ENCODE measurements at regions not wholly inside any gene's neighbourhood (a gene's known extent, or its start where the extent isn't known, plus 50 kb on each side); places are given as distances from the start of the nearest gene placed in this dataset.

DNA sequence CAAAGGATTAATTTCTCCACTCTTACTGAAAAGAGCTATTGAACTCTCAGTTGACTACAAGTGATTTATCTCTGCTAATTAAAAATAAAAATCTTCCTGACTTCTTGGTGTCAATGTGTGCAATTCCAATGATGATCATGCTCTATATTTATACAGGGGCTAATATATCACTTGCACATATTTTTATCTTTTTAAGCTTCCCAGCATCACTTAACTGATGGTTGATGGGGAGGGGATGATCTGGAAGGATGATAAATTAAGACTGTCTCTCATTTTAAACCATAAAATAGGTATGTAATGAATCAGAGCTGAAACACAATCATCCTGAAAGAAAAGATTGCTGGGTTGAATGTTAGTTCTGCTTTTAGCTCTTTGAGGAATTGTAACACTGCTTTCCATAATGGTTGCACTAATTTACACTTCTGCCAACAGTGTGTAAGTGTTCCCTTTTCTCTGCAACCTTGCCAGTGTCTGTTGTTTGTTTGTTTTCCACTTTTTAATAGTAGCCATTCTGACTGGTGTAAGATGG, 169.6 kb upstream of the ECI2 start:
- no peaks in the 10 kb centered on the region for H3K9me3 ChIP-seq (replicated peaks; ENCODE audit: control insufficient read depth, insufficient read depth, low read depth, low read length)
- no peak overlapping the region for H3K4me3 ChIP-seq
- no peaks in the 10 kb centered on the region for H3K36me3 ChIP-seq (ENCODE audit: control insufficient read depth, insufficient read depth, low read length)
- H4K20me1 ChIP-seq (replicated peaks; ENCODE audit: control insufficient read depth, insufficient read depth, low read length), result no peaks in the 10 kb centered on the region
- no peaks in the 10 kb centered on the region for H3K9me1 ChIP-seq (ENCODE audit: control insufficient read depth, insufficient read depth, low read length)
- DNase-seq (ENCODE audit: extremely low read depth in 1 of 4, low spot score in 3 of 4) (no peak), FAIRE-seq (no peak), ATAC-seq (no peak)
- no TSS peak for BruUV-seq (replicated peaks)
- no peak for TF ChIP-seq FOXP1 (CRISPR knock-in tag; IDR thresholded peaks at IDR 0.05)
- TF ChIP-seq BRD4 (IDR thresholded peaks at IDR 0.05), result no peak
- TF ChIP-seq SIX5 (IDR thresholded peaks at IDR 0.05; ENCODE audit: borderline replicate concordance in 1 of 2, insufficient read depth in 1 of 2, low read depth in 1 of 2, low read length in 2 of 2), result no peak
- no peak for TF ChIP-seq TAL1 (IDR thresholded peaks at IDR 0.05)
- TF ChIP-seq, protein P1, sequence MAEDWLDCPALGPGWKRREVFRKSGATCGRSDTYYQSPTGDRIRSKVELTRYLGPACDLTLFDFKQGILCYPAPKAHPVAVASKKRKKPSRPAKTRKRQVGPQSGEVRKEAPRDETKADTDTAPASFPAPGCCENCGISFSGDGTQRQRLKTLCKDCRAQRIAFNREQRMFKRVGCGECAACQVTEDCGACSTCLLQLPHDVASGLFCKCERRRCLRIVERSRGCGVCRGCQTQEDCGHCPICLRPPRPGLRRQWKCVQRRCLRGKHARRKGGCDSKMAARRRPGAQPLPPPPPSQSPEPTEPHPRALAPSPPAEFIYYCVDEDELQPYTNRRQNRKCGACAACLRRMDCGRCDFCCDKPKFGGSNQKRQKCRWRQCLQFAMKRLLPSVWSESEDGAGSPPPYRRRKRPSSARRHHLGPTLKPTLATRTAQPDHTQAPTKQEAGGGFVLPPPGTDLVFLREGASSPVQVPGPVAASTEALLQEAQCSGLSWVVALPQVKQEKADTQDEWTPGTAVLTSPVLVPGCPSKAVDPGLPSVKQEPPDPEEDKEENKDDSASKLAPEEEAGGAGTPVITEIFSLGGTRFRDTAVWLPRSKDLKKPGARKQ (CRISPR knock-in tag; IDR thresholded peaks at IDR 0.05), result no peak
- TF ChIP-seq, protein P2, sequence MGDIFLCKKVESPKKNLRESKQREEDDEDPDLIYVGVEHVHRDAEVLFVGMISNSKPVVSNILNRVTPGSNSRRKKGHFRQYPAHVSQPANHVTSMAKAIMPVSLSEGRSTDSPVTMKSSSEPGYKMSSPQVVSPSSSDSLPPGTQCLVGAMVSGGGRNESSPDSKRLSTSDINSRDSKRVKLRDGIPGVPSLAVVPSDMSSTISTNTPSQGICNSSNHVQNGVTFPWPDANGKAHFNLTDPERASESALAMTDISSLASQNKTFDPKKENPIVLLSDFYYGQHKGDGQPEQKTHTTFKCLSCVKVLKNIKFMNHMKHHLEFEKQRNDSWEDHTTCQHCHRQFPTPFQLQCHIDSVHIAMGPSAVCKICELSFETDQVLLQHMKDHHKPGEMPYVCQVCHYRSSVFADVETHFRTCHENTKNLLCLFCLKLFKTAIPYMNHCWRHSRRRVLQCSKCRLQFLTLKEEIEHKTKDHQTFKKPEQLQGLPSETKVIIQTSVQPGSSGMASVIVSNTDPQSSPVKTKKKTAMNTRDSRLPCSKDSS (IDR thresholded peaks at IDR 0.05; ENCODE audit: low read depth, partially characterized antibody), result no peak
- TF ChIP-seq, protein P3, sequence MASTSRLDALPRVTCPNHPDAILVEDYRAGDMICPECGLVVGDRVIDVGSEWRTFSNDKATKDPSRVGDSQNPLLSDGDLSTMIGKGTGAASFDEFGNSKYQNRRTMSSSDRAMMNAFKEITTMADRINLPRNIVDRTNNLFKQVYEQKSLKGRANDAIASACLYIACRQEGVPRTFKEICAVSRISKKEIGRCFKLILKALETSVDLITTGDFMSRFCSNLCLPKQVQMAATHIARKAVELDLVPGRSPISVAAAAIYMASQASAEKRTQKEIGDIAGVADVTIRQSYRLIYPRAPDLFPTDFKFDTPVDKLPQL (IDR thresholded peaks at IDR 0.05; ENCODE audit: extremely low read depth, insufficient read length), result no peak
- TF ChIP-seq, protein P4, sequence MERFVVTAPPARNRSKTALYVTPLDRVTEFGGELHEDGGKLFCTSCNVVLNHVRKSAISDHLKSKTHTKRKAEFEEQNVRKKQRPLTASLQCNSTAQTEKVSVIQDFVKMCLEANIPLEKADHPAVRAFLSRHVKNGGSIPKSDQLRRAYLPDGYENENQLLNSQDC (CRISPR knock-in tag; IDR thresholded peaks at IDR 0.05), result no peak
- TF ChIP-seq, protein P5, sequence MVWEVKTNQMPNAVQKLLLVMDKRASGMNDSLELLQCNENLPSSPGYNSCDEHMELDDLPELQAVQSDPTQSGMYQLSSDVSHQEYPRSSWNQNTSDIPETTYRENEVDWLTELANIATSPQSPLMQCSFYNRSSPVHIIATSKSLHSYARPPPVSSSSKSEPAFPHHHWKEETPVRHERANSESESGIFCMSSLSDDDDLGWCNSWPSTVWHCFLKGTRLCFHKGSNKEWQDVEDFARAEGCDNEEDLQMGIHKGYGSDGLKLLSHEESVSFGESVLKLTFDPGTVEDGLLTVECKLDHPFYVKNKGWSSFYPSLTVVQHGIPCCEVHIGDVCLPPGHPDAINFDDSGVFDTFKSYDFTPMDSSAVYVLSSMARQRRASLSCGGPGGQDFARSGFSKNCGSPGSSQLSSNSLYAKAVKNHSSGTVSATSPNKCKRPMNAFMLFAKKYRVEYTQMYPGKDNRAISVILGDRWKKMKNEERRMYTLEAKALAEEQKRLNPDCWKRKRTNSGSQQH (CRISPR knock-in tag; IDR thresholded peaks at IDR 0.05), result no peak
- TF ChIP-seq NFE2 (IDR thresholded peaks at IDR 0.05; ENCODE audit: low read depth), result no peak
- TF ChIP-seq ZNF23 (CRISPR knock-in tag; IDR thresholded peaks at IDR 0.05), result no peak
- no peak for TF ChIP-seq LARP7 (IDR thresholded peaks at IDR 0.05)
- in situ Hi-C loops (cut with MboI), result no loop called here
- no peaks in the 10 kb centered on the region for H3K4me1 ChIP-seq (replicated peaks in 1 of 2; ENCODE audit: control insufficient read depth in 2 of 2, insufficient read depth in 2 of 2, low read length in 2 of 2)
- H3K27ac ChIP-seq (ENCODE audit: extremely low read depth, low read depth, low read length), result no peak overlapping the region
- no peaks in the 10 kb centered on the region for H3K79me2 ChIP-seq (ENCODE audit: control insufficient read depth, insufficient read depth, low read length)
- H3K4me2 ChIP-seq (ENCODE audit: insufficient read depth, low read length), result no peak overlapping the region
- intact Hi-C loops (cut with micrococcal nuclease), result no loop called here
- ChIA-PET POLR2A (no interaction called here), CTCF (ENCODE audit: low intra/inter-chr PET ratio) (no interaction called here)
- no peak overlapping the region for H3K9ac ChIP-seq (ENCODE audit: insufficient read depth in 1 of 2, low read depth in 2 of 2, low read length in 2 of 2)
- peaks cover 0 to 10% of the 10 kb centered on the region in 2 experiments; a peak in 2 of 5 replicates for H3K27me3 ChIP-seq (ENCODE audit: control insufficient read depth in 2 of 2, insufficient read depth in 2 of 2, low read length in 2 of 2)
- H2AFZ ChIP-seq (ENCODE audit: low read depth, low read length), result no peak overlapping the region

Data from K562 (cell line).